Endodermal cell (in vitro differentiated cells): ENCODE measurements at regions not wholly inside any gene's neighbourhood (a gene's known extent, or its start where the extent isn't known, plus 50 kb on each side); places are given as distances from the start of the nearest gene placed in this dataset.

Source experiments
- DNase-seq: peaks from one replicate; pipeline ENCODE4 v3.0.0-alpha.2; 2017
- H3K27ac ChIP-seq: 2 replicates; pipeline ENCODE4 v1.5.1; 2013; ENCODE audit warnings: mild to moderate bottlenecking, low read depth, low read length, moderate library complexity
- H3K27me3 ChIP-seq: 2 replicates; pipeline ENCODE4 v1.6.1; 2013; ENCODE audit warnings: mild to moderate bottlenecking, low read length, moderate library complexity; ENCODE audit not compliant: insufficient read depth, control insufficient read depth, poor library complexity, severe bottlenecking
- H3K36me3 ChIP-seq: 2 replicates; pipeline ENCODE4 v1.7.0; 2013; ENCODE audit warnings: mild to moderate bottlenecking, low read length, moderate library complexity; ENCODE audit not compliant: control insufficient read depth, insufficient read depth
- H3K4me1 ChIP-seq: one replicate; pipeline ENCODE4 v1.7.0; 2013; ENCODE audit warnings: low read length; ENCODE audit not compliant: control insufficient read depth, insufficient read depth
- H3K4me3 ChIP-seq: 2 replicates; pipeline ENCODE4 v1.5.1; 2013; ENCODE audit warnings: mild to moderate bottlenecking, low read length, moderate library complexity
- H3K9ac ChIP-seq: 2 replicates; pipeline ENCODE4 v1.6.1; 2013; ENCODE audit warnings: mild to moderate bottlenecking, low read length, moderate library complexity; ENCODE audit not compliant: poor library complexity, severe bottlenecking; ENCODE audit errors: extremely low read depth
- H3K9me3 ChIP-seq: 2 replicates; pipeline ENCODE4 v1.6.1; 2013; ENCODE audit warnings: mild to moderate bottlenecking, low read length, moderate library complexity; ENCODE audit not compliant: control insufficient read depth
- H3K27ac Mint-ChIP-seq: 2 replicates; pipeline ENCODE4 v1.8.0; 2020; ENCODE audit warnings: mixed read lengths
- H3K27me3 Mint-ChIP-seq: 2 replicates; pipeline ENCODE4 v1.8.0; 2021; ENCODE audit warnings: mild to moderate bottlenecking, mixed read lengths; ENCODE audit not compliant: insufficient read depth
- H3K36me3 Mint-ChIP-seq: 2 replicates; pipeline ENCODE4 v1.8.0; 2020; ENCODE audit warnings: low read depth, mixed read lengths
- H3K4me1 Mint-ChIP-seq: 2 replicates; pipeline ENCODE4 v1.8.0; 2020; ENCODE audit warnings: mixed read lengths
- H3K4me3 Mint-ChIP-seq: 2 replicates; pipeline ENCODE4 v1.8.0; 2020; ENCODE audit warnings: mild to moderate bottlenecking, moderate library complexity, mixed read lengths
- H3K9me3 Mint-ChIP-seq: 2 replicates; pipeline ENCODE4 v1.8.0; 2020; ENCODE audit warnings: mild to moderate bottlenecking, mixed read lengths
- CTCF ChIP-seq: fragments of 200-600 bp; sonication (generic); conservative IDR thresholded peaks from 2 replicates; pipeline ENCODE4 v1.5.0; 2021; ENCODE audit warnings: antibody characterized with exemption, mild to moderate bottlenecking
- WGBS, 2 experiments: methylation state at CpG; one replicate each; pipeline versions ENCODE4 v1.1.5 to v1.1.7; 2013; ENCODE audit warnings: missing lambda C conversion rate in 2 of 2, mixed read lengths in 1 of 2; ENCODE audit not compliant: insufficient coverage in 1 of 2, insufficient read length in 1 of 2; 5-methylcytosine and 5-hydroxymethylcytosine counted together

- Mint-ChIP-seq H3K4me3 (no peak overlapping the region), H3K27me3 (no peaks in the 10 kb centered on the region), H3K9me3 (peaks cover 2% of the 10 kb centered on the region), H3K27ac (no peak overlapping the region), H3K4me1 (no peaks in the 10 kb centered on the region), H3K36me3 (no peaks in the 10 kb centered on the region)
- H3K27ac ChIP-seq, result no peak overlapping the region
- H3K4me3 ChIP-seq, result no peak overlapping the region
- peaks cover 1% of the 10 kb centered on the region for H3K9me3 ChIP-seq
- H3K27me3 ChIP-seq, result no peaks in the 10 kb centered on the region
- H3K36me3 ChIP-seq, result no peaks in the 10 kb centered on the region
- DNase-seq, result no peak
- 84 to 90% methylated on average over 5 to 8 of the region's 9 CpGs for WGBS, 2 experiments
- TF ChIP-seq CTCF, result no peak
- no peaks in the 10 kb centered on the region for H3K4me1 ChIP-seq
- H3K9ac ChIP-seq, result no peak overlapping the region
Observed at GRCh38 chr6:105600336-105601260, 197.7 kb upstream of the PREP start.

GRCh38 chr6:105598264-105598663, 195.4 kb upstream of the PREP start:
- no peak overlapping the region for H3K27ac ChIP-seq
- no peaks in the 10 kb centered on the region for H3K27me3 Mint-ChIP-seq
- H3K36me3 Mint-ChIP-seq, result no peaks in the 10 kb centered on the region
- no peaks in the 10 kb centered on the region for H3K4me1 Mint-ChIP-seq
- no peaks in the 10 kb centered on the region for H3K4me1 ChIP-seq
- 75% methylated on average over 1 to 3 of the region's 3 CpGs for WGBS, 2 experiments
- no peak for DNase-seq
- peaks cover 2% of the 10 kb centered on the region for H3K9me3 Mint-ChIP-seq
- no peak overlapping the region for H3K4me3 ChIP-seq
- no peaks in the 10 kb centered on the region for H3K9me3 ChIP-seq
- no peak for TF ChIP-seq CTCF
- no peak overlapping the region for H3K27ac Mint-ChIP-seq
- no peaks in the 10 kb centered on the region for H3K36me3 ChIP-seq
- no peak overlapping the region for H3K9ac ChIP-seq
- no peak overlapping the region for H3K4me3 Mint-ChIP-seq
- no peaks in the 10 kb centered on the region for H3K27me3 ChIP-seq

- H3K9ac ChIP-seq, result no peak overlapping the region
- no peaks in the 10 kb centered on the region for H3K4me1 Mint-ChIP-seq
- no peak overlapping the region for H3K4me3 ChIP-seq
- no peaks in the 10 kb centered on the region for H3K9me3 ChIP-seq
- H3K27me3 ChIP-seq, result no peaks in the 10 kb centered on the region
- no peak overlapping the region for H3K4me3 Mint-ChIP-seq
- H3K36me3 Mint-ChIP-seq, result no peaks in the 10 kb centered on the region
- peaks cover 2% of the 10 kb centered on the region for H3K9me3 Mint-ChIP-seq
- 82% methylated on average over 4 of the region's 4 CpGs; no CpG with 5 or more reads in 1 of the 2 experiments for WGBS, 2 experiments
- no peaks in the 10 kb centered on the region for H3K36me3 ChIP-seq
- no peak for TF ChIP-seq CTCF
- H3K27me3 Mint-ChIP-seq, result no peaks in the 10 kb centered on the region
- H3K27ac ChIP-seq, result no peak overlapping the region
- H3K27ac Mint-ChIP-seq, result no peak overlapping the region
- DNase-seq, result no peak
- H3K4me1 ChIP-seq, result no peaks in the 10 kb centered on the region
Observed at GRCh38 chr6:105596284-105596755, 193.4 kb upstream of the PREP start.
